Adrenal gland (tissue), 9 donors: ENCODE measurements at regions not wholly inside any gene's neighbourhood (a gene's known extent, or its start where the extent isn't known, plus 50 kb on each side); places are given as distances from the start of the nearest gene placed in this dataset.

Experiments
- DNase-seq, 7 donors: peaks; one replicate each; pipeline ENCODE4 v3.0.0-alpha.2; 2019 to 2020
- H3K27ac ChIP-seq, 5 donors: fragments of 200-600 bp; sonication (generic) in 4 of 5; 1 replicate in 3 of 5; 2 replicates in 2 of 5; pipeline versions ENCODE4 v1.5.1 to v1.8.0; 2016 to 2020; ENCODE audit warnings: mild to moderate bottlenecking in 1 of 5
- H3K27me3 ChIP-seq: fragments of 200-600 bp; 2 replicates; pipeline ENCODE4 v1.8.0; 2021
- H3K36me3 ChIP-seq, 2 donors: fragments of 200-600 bp; replicated peaks in 1 of 2; 1 replicate in 1 of 2; 2 replicates in 1 of 2; pipeline versions ENCODE4 v1.5.1 to v1.8.0; 2018 to 2022
- H3K4me1 ChIP-seq, 2 donors: fragments of 200-600 bp; replicated peaks in 1 of 2; 1 replicate in 1 of 2; 2 replicates in 1 of 2; pipeline versions ENCODE4 v1.5.1 to v1.8.0; 2018 to 2021
- H3K4me3 ChIP-seq, 4 donors: fragments of 200-600 bp; sonication (generic) in 3 of 4; one replicate each; pipeline ENCODE4 v1.5.1; 2016 to 2018
- H3K9me3 ChIP-seq, 3 donors: fragments of 200-600 bp; sonication (generic) in 1 of 3; replicated peaks in 1 of 3; 1 replicate in 2 of 3; 2 replicates in 1 of 3; pipeline versions ENCODE4 v1.5.1 to v1.8.0; 2016 to 2021
- CTCF ChIP-seq, 6 experiments: fragments of 450-650 bp in 4 of 6; fragments of 200-600 bp in 2 of 6; sonication (generic) in 1 of 6; IDR thresholded peaks; 1 replicate in 5 of 6; 2 replicates in 1 of 6; pipeline versions ENCODE4 v1.5.1 to v1.8.0; 2016 to 2021; ENCODE audit warnings: antibody characterized with exemption in 6 of 6, mild to moderate bottlenecking in 2 of 6, moderate library complexity in 1 of 6
- POLR2A ChIP-seq, 2 donors: fragments of 450-650 bp; IDR thresholded peaks; one replicate each; pipeline ENCODE4 v1.6.1; 2017; ENCODE audit warnings: antibody characterized with exemption in 2 of 2, mild to moderate bottlenecking in 2 of 2, moderate library complexity in 1 of 2
- WGBS, 4 donors: extraction: QIAGEN DNeasy Blood & Tissue Kit in 2 of 4; methylation state at CpG; one replicate each; pipeline versions ENCODE4 v1.1.5 to v1.1.7; 2013 to 2017; 5-methylcytosine and 5-hydroxymethylcytosine counted together
- intact Hi-C, 2 donors: fragments of 100-400 bp; cut with DNase I; formaldehyde crosslinking; loops; one replicate each; pipeline versions ENCODE4 v1.14.1 to v1.15.0; 2022 to 2023
- donor health status: healthy with polysubstance abuse.
- donor health status: Bipolar disorder and iron deficiency.
- donor health status: DM: yes; HTN: yes; CAD: no.
- donor health status: DM: no; HTN: no; CAD: no.
- donor health status: DM: no; HTN: no; CAD: no.

- peak in 1 of 7 donors; percentile 29 for DNase-seq
- Histone ChIP-seq H3K4me1 (peaks cover 4 to 7% of the 10 kb centered on the region in 2 donors), H3K27ac (no peak overlapping the region), H3K36me3 (no peaks in the 10 kb centered on the region), H3K4me3 (no peak overlapping the region), H3K9me3 (no peaks in the 10 kb centered on the region), H3K27me3 (no peaks in the 10 kb centered on the region)
- TF ChIP-seq POLR2A (IDR thresholded peaks at IDR 0.05) (no peak), CTCF (IDR thresholded peaks at IDR 0.05) (no peak)
- WGBS, 4 donors, result 57 to 76% (median 72%) methylated on average over 3 of the region's 3 CpGs
- intact Hi-C loops, result no loop called here
Measured at GRCh38 chr4:37760840-37761239, 65.6 kb upstream of the PGM2 start.

- WGBS, 4 donors, result 7 to 69% (median 31%) methylated on average over 1 of the region's 1 CpG
- no peak for DNase-seq
- H3K36me3 ChIP-seq, result no peaks in the 10 kb centered on the region
- no peak overlapping the region for H3K27ac ChIP-seq
- no peak overlapping the region for H3K4me3 ChIP-seq
- H3K9me3 ChIP-seq, result no peaks in the 10 kb centered on the region
- intact Hi-C loops, result no loop called here
- no peaks in the 10 kb centered on the region for H3K27me3 ChIP-seq
- peaks cover 4 to 7% of the 10 kb centered on the region in 2 donors for H3K4me1 ChIP-seq
- TF ChIP-seq POLR2A (IDR thresholded peaks at IDR 0.05) (no peak), CTCF (IDR thresholded peaks at IDR 0.05) (no peak)
Measured at GRCh38 chr4:37759833-37760232, 66.7 kb upstream of the PGM2 start.

GRCh38 chr4:37758226-37758625 is 68.3 kb upstream of the PGM2 start:
- H3K9me3 ChIP-seq, result no peaks in the 10 kb centered on the region
- intact Hi-C loops, result no loop called here
- peaks cover 4 to 7% of the 10 kb centered on the region in 2 donors for H3K4me1 ChIP-seq
- no peaks in the 10 kb centered on the region for H3K27me3 ChIP-seq
- H3K4me3 ChIP-seq, result no peak overlapping the region
- peak in 6 of 7 donors; percentile 22 to 58 (median 36) for DNase-seq
- 5 to 22% (median 13%) methylated on average over 1 of the region's 1 CpG for WGBS, 4 donors
- no peak for TF ChIP-seq POLR2A (IDR thresholded peaks at IDR 0.05)
- TF ChIP-seq CTCF (IDR thresholded peaks at IDR 0.05), result no peak
- H3K27ac ChIP-seq, result peak overlapping the region in 2 of 5 donors; percentile 38 to 50
- H3K36me3 ChIP-seq, result no peaks in the 10 kb centered on the region

- no peaks in the 10 kb centered on the region for H3K27me3 ChIP-seq
- 36 to 59% (median 46%) methylated on average over 4 of the region's 4 CpGs for WGBS, 4 donors
- H3K9me3 ChIP-seq, result no peaks in the 10 kb centered on the region
- intact Hi-C loops, result no loop called here
- H3K4me1 ChIP-seq, result peaks cover 4 to 7% of the 10 kb centered on the region in 2 donors
- H3K27ac ChIP-seq, result peak overlapping the region in 2 of 5 donors; percentile 38 to 50
- no peaks in the 10 kb centered on the region for H3K36me3 ChIP-seq
- TF ChIP-seq POLR2A (IDR thresholded peaks at IDR 0.05) (no peak), CTCF (IDR thresholded peaks at IDR 0.05) (no peak)
- H3K4me3 ChIP-seq, result no peak overlapping the region
- DNase-seq, result no peak
Measured at GRCh38 chr4:37757761-37758160, 68.7 kb upstream of the PGM2 start.
